PC-9 (cell line): ENCODE measurements at regions not wholly inside any gene's neighbourhood (a gene's known extent, or its start where the extent isn't known, plus 50 kb on each side); places are given as distances from the start of the nearest gene placed in this dataset.

ENCODE experiments used
- CTCF ChIP-seq: fragments of 200-600 bp; sonication (generic); conservative IDR thresholded peaks from 2 replicates; pipeline ENCODE4 v1.6.1; 2017; ENCODE audit warnings: mixed run types, antibody characterized with exemption, mild to moderate bottlenecking, moderate library complexity
- EZH2 ChIP-seq: fragments of 200-600 bp; sonication (generic); IDR thresholded peaks from 2 replicates; pipeline ENCODE4 v1.8.0; 2017; ENCODE audit warnings: antibody characterized with exemption, low read depth

- TF ChIP-seq CTCF (no peak), EZH2 (no peak)
These were observed 212.8 kb downstream of the MYCN start for GRCh38 chr2:16152928-16153753.
